DMS 273 (cell line): ENCODE measurements at regions not wholly inside any gene's neighbourhood (a gene's known extent, or its start where the extent isn't known, plus 50 kb on each side); places are given as distances from the start of the nearest gene placed in this dataset.

Source experiments
- DNase-seq: peaks from one replicate; lab custom pipeline; 2025; ENCODE audit not compliant: unreplicated experiment; lab: John Stamatoyannopoulos, UW

DNA sequence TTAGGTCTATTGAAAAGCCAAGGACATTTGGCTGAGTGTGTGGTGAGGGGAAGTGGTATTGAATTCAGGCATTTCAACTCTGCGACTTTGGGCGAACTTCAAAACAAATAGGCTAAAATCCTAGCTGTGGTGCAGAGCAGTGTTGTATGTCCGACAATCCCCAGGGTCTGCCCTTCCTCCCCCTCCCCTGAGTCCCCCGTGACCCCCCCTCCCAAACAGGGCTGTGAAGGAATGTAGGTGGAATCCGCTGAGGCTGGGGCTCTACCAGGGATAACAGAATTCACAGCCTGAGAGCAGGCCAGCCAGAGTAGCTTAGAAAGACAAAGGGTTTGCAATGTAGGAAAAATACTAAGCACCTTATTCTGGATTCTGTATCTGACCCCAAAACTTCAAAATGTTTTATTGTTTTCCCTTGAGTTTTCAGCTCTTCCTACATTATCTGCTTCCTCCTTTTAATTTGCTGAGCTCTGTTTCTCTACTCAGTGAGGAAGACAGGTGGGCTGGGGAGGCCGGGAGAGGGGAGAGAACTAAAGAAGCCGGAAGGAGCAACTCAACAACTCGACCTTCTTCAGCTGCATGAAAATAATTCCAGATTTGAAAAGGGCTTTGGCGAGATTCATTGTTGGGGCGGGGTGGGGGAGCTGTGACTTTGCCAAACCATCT lies 315.2 kb downstream of the BLID start:
- DNase-seq = no peak

DNA sequence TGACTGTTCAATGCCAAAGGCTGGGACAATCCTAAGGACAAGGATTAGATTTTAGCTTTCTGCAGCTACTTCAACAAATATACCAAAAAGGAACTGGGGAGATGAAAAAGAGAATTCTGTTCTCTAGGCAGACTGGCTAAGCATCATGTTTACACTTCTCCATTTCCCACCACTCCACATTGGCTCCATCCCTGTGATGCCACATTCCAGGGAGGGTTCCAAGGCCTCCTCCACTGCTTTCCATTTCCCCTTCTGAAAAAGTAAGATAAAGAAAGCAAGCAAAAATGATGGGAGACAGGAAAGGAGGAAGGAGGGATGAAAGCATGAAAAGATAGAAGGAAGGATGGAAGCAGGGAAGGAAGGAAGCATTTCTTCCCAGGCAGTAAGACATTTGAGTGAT lies 315.8 kb downstream of the BLID start:
- no peak for DNase-seq

DNA sequence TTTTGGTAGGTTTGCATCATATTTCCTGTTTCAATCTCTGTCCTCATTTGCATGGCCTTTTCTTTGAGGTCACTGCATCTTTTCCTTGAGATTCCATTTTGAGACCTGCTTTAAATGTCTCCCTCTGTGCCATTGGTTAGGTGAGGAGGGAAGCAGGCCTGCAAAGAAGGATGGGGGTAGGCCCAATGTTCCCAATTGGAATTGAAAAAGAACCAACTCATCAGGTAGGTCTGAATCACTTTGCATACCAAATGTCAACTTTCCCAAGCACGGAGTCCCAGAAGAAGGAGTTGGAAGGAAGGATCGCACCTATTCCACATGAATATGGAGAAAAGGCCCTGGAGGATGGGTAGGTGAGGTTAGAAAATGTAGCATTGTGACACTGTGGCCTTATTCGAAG lies 318.5 kb downstream of the BLID start:
- no peak for DNase-seq

DNA sequence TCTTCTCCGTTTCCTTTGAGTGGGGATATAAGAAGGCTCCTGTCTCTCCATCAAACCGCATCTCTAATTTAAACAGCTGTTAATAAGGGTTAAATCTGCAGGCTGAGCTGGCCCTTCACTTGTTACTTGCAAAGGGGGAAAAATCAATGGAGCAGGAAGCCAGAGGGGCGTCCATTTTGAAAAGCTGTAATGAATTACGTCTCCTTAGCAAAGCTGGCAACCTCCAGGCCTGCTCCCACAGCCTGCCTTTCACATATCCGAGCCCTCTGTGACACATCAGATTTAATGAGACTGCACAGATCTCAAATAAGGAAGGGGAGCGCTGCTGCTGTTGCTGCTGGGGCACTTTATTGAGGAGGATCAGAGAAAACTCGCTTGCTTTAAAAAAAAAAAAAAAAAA lies 320.8 kb downstream of the BLID start:
- no peak for DNase-seq

DNA sequence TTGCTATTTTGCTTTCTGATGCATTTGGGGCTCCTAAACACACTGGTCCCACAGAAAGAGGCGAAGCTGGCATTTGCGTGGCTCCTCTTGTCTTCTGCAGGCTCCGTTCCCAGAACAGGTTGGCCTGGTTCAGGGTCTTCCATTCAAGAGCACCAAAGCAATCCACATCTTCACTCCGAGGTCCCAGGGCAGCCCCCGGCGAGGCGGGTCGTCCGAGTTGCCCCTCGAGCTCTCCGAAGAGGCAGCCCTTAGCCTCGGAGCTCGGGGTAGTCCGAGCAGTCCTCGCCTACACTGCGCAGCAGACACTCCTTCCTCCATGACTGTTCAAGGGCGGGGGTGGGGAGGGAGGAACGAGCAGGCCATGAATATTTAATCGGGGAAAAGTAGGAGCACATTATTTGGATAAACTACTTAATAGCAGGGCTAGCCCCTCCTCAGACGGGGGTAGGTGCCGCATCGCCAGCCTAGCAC lies 321.3 kb downstream of the BLID start:
- no peak for DNase-seq

DNA sequence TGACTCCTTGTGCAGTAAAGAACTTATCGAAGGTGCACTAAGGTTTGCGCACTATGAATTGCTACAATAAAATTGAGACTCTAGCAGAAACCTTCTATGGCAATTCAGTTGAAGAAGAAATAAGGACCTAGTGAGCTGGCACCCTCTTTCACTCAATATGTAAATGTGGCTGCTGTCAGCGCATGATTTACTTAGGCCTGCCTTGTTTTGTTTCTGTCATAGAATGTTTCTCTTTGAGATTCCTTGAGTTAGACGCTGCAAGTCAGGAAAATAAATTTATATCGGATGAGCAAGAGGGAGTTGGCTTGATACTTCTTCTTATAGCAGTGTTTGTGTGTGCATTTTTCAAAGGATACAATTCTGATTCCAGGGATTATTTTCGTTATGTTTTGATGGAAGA lies 322.1 kb downstream of the BLID start:
- DNase-seq = no peak

DNA sequence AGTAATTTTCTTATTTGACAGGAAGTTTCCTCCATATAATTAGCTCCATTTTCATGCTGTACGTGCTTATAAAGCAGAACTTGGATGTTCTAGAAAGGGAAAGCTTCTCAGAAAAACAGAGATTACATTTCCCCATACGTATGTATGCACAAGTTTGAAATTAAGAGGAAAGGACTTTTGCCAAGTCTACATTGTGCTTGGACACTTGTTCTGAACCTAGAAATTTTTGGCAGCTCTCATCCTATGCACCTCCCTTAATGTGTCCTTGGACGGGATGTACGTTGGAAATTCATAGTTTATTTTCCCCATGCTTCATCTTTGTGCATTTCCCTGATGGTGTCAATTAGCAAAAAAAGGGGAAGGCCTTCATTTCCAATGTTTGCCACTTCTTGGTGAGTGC lies 322.7 kb downstream of the BLID start:
- DNase-seq = no peak

DNA sequence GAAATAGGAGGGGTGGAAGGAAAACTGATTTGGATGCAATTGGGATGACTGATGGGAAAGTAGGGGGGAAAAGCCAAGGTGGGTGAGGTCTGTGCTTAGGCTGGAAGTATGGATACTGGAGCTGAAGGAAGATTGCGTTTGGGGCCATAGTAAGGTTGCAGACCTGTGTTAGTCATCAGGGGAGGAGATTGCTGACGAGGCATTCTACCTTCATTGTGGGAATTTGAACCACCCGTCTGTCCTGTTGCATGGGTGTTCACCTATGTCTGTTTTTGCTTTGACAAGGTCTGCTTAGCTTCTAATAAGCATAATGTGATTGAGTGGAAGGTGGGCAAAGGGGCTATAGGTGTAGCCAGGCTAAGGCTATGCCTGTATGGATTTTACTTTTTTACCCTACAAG lies 323.8 kb downstream of the BLID start:
- no peak for DNase-seq

DNA sequence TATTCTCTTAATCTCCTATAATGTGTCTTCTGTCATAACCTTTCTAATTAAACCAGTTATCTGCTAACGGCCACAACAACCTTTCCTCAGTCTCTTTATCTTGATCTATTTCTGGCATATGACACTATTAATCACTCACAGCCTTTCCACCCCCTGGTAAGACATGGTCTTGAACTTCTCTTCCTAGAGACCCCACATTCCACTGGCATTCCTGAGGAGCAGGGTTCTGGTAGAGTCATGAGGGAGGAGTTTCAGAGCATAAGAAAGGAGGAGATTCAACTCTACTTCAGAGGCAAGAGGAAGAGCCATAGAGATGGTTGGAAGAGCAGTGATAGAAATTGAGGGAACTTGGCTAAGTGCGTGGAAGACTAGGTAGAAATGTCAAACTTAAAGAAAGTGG lies 325.6 kb downstream of the BLID start:
- DNase-seq = no peak

DNA sequence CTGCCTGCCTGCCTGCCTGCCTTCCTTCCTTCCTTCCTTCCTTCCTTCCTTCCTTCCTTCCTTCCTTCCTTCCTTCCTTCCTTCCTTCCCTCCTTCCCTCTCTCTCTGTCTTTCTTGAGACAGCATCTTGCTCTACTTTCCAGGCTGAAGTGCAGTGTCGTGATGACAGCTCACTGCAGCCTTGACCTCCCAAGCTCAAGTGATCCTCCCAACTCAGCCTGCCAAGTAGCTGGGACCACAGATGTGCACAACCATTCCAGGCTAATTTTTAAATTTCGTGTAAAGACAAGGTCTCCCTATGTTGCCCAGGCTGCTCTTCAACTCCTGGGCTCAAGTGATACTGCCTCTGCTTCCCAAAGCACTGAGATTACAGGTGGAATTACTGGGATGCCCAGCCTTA lies 328.2 kb upstream of the SORL1-AS1 start:
- no peak for DNase-seq

DNA sequence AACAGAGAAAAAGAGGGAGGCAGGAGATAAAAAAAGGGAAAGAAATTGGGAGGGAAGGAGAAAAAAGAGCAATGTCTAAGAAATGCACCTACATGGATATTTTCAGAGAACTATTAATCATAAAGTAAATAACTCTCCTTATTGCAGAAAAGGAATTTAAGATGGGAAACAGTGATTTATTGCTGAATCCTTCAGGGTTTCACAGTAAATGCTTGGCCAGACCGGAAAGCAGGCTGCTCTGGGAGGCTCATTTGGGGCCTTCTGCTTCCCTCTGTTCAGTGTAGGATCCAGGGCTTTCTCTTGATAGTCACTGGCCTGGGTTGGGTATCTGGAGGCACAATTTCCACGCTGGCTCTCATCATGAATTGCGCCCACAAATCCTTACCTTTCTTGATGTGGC lies 324.3 kb upstream of the SORL1-AS1 start:
- no peak for DNase-seq

DNA sequence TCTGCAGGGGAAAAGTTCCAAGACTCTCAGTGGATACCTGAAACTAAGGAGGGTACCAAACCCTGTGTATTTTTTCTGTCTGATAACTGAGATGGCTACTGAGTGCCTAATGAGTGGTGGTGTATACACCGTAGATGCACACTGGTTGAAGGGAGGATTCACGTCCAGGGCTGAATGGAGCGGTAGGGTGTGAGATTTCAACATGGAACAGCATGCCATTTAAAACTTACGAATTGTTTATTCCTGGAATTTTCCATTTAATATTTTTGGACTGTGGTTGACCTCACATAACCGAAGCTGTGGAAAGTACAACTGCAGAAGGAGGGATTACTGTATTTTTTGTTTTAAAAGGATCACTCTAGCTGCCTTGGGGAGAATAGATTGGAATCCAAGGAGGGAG lies 322.5 kb upstream of the SORL1-AS1 start:
- DNase-seq = no peak

DNA sequence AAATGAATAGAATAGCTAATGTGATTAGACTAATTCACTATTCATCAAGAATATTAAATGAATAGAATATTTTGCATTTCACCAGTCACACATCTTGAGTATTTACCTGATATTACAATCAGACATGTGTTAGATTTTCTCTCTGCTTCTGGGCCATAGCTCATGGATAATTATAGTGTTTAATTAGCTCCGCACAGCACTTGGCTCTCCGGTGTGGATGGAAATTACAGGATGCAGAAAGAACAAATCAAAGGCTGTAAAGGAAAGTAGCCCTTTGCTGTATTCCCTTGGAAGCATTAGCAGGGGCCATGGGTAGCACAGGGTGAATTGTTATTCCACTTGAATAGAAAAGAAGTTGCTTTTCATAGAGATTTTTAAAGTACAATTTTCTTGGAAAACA lies 320.3 kb upstream of the SORL1-AS1 start:
- DNase-seq = no peak

DNA sequence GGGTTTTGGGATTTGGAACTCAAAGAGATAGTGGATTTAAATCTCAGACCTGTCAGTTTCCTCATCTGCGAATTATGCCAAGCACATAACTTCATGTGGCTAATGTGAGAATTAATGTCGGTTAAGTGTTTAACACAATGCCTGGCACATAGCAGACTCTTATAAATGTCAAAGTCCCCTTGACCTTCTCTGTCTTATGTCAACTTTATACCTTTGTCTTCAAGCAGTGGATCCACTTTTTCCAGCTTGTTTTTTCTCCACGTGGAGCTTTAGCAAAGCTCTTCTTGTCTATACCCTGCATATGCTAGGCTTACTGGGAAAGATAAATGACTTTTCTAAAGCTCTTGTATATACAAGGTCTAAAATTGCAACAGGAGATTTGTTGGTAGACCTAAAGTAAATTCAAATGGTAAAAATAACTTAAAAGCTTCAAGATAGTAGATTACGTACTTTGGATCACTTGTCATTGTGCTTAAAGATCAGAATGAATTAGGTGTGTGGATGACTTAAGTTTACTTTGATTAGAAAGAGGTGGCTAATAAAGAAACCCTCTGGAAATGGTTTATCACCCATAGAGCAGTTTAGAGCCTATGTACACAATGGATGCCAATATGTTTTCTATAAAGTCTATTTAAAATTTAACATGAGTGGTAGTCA lies 318.3 kb upstream of the SORL1-AS1 start:
- DNase-seq = no peak

DNA sequence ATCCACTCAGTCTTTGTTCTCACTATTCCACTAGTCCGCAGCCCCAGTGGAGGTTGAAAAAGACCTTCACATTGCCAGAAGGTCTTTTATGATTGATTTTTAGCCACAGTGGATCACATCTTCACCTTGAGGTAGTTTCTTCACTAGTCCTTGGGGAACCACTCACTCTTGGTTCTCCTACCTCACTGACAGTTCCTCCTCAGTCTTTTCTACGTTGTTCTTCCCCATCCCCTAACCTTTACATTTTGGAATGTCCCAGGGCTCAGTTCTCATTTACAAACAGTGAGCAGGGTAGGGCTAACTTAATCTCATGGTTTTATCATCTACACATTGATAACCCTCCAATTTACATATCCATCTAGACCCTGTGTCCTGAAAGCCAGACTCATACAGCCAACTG lies 316.4 kb upstream of the SORL1-AS1 start:
- DNase-seq = no peak

DNA sequence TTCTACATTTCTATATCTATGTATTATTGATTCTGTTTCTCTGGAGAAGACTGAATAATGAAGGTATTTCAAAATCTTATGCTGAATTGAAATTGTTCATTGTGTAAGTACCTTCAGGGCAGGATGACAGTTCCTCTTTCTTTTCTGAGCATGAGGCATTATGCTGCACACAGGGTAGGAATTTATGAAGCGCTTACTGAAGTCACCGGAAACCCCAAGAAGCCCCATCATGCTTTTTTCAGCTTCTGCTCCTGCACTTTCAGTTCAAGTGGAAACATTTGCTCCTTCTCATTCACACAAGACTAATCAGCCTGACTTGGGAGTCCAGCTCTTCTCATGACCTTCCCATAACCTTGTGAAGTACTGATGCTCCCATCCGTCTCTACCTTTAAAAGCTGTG lies 314.7 kb upstream of the SORL1-AS1 start:
- DNase-seq = no peak

DNA sequence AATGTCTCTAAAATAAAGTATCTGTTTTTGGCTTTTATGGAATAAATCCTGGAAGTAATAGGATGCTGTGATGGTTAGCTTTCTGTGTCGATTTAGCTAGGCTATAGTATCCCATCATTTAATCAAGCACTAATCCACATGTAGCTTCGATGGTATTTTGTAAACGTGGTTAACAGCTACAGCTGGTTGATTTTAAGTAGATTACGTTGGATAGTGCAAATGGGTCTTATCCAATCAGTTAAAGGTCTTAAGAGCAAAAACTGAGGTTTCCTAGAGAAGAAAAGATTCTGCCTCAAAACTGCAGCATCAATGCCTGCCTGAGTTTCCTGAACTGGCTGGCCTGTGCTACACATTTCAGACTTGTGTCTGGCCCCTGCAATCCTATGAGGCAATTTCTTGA lies 314.2 kb upstream of the SORL1-AS1 start:
- DNase-seq = no peak

DNA sequence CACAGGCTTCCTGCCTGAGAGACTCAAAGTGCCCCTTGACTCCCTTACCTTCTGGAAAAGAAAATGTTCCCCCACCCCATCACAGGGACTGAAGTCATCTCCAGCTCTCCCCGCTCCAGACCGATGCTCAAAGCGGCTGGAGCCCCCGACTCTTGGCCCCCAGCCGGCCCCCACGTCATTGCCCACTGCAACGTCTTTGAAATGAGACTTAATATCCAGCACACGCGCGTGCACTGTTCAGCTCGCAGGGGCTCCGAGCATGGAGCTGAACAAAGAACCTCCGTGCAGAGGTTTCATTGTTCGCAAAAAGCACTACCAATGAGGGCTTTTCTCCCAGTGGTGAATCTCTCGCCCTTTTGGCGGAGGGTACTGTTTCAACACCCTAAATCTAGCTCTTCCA lies 313.4 kb upstream of the SORL1-AS1 start:
- DNase-seq = no peak

DNA sequence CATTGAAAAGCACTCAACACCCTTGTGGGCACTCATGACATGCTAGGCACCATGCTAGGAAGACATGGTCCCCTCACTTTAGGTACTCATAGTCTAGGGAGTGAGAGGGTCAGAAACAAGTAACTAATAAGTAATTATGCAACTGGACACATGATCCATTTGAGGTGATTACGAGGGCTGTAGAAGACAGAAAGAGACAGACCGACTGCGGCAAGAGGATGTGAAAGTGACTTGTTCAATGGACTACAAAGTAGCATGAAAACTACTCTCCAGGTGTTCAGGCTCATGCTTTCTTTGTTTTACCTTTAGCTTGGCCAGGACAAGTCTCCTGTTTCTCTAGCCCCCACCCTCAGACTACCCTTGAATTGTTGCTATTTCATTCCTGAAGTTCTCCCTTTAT lies 310.8 kb upstream of the SORL1-AS1 start:
- no peak for DNase-seq

DNA sequence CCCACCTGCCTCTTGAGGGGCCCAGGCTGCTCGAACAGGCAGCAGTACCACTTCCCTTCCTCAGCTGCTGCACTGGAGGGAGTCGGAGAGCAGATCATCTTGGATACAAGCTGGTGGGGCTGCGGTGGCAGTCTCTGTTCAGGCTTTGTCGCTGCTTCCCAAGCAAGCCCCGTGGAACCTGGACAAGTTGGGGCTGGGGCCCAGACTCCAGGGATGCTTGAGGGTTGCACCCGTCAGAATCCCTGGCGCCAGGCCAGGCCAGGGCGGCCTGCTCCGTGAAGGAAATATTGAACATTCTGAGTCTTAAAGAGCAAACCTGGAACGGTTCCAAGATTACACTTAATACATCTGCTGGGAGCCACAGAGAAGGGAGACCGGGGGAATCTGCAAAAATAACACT lies 310.1 kb upstream of the SORL1-AS1 start:
- DNase-seq = peak; percentile 76

DNA sequence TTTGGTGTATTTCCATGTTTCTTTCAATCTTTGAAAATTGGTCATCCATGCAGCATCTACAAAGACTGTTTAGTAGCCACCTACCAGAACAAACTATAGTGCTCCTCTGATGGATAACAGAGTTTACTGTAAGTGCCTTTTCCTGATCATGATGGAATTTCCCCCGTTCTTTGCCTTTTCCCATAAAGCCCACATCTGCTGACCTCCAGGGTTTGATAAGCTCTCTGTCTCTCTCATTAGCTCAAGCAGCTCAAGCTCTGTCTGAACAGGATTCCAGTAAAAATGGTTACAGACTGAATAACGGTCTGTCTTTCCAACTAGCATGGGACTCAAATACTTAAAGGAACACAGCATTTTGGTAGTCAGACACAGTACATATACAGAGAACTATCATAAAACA lies 308.4 kb upstream of the SORL1-AS1 start:
- DNase-seq = no peak

DNA sequence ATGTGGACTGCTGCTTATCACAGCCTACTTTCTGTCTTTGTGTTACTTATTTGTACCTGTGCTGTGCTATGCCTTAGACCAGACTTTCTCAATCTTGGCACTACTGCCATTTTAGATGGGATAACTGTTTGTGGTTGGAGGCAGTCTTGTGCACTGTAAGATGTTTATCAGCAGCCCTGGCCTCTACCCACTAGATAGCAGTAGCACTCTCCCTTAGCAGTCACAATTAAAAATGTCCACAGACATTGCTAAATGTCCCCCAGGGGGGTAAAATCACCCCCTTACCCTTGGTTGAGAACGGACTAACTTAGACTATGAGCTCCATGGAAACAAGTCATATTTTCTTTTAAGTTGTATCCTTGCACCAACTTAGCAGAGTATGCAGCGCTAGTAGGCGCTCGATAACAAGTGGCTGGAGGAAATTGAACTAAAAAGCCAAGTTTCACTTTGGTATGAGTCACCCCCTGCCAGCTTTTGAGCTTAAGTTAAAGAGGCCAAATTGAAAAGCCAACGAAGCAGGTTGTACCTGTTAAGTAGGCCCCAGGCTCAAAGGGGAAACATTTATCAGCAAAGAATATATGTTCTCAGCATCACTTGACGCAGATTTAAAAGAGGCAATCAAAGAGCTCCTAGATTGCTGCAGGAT lies 304.8 kb upstream of the SORL1-AS1 start:
- DNase-seq = no peak

DNA sequence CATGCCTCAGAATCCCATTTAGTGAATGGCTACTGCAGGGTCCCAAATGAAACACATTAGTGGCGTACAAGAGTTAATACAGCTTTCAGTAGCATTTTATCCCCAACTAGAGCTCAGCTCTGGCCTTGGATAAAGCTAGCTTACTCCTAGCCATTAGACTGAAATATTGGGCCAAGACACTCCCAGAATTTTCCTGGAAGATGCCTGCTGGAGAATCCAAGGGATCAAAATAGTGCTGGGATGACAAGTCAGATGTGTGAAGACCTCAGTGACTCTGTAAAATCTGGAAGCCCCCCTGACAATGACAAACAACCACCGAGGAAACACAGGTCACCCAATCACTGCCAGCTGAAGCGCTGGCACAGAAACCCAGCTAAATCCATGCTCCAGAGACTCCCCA lies 303.1 kb upstream of the SORL1-AS1 start:
- no peak for DNase-seq
